Activated CD8-positive, alpha-beta memory T cell treated with anti-CD3 and anti-CD28 coated beads, Interleukin-2, amount 50 U/mL, for 24 hours (primary cell): ENCODE measurements at regions not wholly inside any gene's neighbourhood (a gene's known extent, or its start where the extent isn't known, plus 50 kb on each side); places are given as distances from the start of the nearest gene placed in this dataset.

Experiments
- DNase-seq: peaks from one replicate; pipeline ENCODE4 v3.0.0-alpha.2; 2020; ENCODE audit errors: extremely low read depth

DNA sequence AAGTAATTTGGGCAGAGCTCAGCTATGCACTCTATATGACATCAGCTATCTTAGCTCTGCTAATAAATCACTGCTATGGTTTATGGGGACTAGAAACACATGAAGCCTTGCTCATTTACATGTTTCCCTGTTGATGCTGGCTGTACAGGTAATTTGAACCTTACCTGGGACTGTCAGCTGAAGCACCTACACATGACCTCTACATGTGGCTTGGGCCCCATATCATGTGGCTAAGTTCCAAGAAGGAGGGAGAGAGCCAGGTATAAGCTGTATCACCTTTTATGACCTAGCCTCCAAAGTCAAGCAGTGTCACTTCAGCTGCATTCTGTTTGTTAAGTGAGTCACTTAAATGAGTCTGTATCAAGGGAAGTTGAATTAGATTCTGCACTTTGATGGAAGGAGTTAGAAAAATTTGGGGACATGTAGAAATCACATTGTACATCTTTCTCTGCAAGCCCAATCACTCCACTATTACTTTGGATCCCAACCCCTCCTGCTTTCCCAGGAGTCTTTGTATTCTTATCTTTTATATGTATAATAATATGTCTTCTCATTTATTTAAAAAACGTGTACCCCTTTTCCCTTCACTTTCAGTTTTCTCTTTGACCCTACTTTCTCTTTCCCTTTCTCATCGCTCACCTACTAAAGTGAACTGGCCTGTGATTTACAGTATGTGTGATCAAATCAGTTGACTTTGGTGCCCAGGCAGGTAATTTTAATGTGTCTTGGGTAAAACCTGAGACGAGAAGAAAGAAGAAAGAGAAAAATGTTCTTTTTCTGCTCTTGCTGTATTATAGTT lies 53.4 kb upstream of the PRKACB start:
- no peak for DNase-seq

DNA sequence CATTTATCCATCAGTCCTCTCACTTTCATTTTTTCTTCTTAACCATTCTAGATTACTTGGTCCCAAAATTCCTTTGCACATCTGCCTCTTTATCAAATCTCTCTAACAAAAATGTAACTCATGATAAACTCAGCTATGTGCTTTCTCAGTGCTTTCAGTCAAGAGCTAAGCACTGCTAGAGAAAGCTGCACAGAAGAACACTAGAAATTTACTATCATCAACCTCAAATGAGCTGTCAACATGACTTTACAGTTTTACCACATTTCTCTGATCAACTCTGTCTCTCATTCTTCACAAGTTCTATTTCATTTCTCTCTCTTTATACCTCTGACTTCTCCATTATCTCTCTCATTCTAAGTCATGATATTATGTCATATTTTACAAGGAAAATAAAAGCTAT lies 54.2 kb upstream of the PRKACB start:
- no peak for DNase-seq

DNA sequence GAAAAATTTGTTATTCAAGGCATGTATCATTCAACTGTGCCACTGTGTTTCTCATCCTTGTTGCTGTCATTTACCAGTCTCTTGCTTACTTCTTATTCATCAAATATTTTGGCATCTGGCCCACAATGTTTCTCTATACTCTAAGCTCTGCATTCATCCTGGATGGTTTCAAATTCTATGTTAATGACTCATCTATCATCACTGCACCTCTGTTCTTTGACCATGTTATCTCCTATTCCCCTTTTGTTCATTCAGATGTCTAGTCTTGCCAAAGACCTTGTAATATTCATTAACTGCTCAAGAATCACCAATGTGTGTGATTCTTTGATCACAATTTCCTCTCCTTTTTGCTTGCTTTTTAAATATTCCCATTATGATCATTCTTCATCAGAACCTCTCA lies 54.6 kb upstream of the PRKACB start:
- no peak for DNase-seq

DNA sequence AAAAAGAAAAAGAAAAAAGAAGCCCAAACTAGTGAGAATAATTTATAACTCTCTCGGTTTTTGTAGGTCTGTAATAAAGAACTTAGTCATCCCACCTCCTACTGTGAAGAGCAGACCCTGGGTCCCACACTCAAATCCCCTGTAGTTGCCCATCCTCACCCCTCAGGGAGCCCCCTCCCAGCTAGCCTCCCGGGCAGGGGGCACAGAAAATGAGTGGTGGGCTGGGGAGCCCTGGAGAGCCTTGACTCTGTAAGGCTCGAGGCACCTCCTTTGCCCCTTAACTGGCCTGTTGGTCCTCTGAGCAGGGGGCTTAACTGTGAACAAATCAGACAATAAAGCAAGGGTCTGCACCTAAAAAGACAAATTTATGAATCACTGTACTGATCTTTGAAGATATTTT lies 57.5 kb upstream of the PRKACB start:
- no peak for DNase-seq

DNA sequence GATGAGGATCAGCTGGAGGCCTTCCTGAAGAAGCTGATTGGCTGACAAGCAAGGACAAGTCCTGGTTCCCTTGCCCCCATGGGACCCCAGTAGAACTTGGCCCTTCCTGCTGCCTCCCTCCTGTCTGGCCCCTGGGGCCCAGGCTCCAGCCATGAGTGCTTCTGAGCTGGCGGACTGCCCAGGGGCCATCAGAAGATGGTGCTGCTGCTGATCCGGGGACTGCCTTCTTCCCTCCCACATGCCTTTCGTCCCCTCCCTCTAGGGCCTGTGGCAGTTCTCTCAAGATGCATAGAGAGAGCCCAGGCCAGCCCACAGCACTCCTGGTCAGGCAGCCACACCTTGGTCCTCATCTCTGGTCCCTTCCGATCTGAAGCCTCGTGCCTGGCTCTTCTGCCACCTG lies 57.9 kb upstream of the PRKACB start:
- DNase-seq: no peak

DNA sequence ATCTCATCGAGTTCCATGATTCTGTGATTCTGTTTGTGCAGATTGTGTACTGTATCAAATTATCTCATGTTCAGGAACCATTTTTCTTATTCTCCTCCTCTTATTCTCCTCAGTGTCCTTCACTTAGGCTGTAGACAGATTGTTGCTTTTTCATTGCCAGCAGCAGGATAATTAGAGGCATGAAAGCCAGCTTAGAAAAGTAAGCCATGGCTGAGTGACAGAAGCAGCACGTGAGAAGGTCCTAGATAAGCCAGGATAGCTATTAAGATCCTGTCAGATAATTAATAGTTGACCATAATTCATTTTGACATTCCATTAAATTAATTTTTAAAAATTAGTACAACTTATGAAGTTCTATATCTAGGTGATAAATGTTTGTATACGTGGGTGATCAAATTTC lies 60.8 kb upstream of the PRKACB start:
- DNase-seq: no peak

DNA sequence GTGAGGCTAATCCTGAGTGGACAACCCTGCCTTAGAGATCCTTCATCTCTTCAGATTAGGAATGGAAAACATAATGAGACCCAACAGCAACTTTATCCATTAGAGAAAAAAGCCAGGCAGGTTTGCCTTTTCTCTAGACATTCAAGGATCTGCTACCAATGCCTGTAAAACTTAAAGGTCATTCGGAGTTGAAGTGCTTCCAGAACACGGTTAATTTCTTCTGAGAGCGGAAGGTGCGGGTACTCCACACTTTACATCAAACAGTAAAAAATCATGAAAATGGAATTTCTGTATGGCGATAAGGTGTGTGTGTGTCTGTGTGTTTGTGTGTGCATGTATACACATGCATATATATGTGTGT lies 65.2 kb upstream of the PRKACB start:
- DNase-seq: no peak

DNA sequence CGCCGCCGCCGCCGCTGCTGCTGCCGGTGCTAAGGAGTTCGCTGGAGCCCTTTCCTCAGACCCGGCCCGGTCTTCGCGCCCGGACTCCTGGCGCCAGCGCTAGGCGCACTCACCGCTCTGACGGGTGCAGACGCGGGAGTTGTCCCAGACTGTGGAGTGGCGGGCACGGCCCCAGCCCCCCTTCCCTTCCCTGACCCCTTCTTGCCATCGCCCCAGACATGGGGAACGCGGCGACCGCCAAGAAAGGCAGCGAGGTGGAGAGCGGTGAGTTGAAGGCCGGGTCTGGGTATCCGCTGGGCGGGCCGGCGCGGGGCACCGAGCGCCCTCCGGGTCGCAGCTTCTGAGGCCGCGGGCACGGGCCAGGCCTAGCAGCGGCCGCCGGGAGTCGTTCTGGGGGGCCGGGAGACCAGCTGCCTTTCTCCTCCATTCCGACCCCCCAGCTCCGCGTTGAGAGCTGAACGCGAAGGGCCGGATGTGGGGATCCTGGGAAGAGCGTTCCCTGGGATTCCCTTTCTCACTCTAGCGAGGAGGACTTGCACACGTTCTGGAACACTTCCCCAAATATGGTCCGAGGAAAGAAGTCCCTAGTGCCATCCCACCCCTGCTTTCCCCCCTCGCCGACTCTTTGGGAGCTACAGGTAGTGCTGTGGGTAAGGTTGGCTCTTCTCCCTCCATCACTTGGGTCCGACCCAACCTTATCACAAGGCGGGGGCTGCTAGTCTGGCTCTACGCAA lies 65.8 kb upstream of the PRKACB start:
- no peak for DNase-seq

DNA sequence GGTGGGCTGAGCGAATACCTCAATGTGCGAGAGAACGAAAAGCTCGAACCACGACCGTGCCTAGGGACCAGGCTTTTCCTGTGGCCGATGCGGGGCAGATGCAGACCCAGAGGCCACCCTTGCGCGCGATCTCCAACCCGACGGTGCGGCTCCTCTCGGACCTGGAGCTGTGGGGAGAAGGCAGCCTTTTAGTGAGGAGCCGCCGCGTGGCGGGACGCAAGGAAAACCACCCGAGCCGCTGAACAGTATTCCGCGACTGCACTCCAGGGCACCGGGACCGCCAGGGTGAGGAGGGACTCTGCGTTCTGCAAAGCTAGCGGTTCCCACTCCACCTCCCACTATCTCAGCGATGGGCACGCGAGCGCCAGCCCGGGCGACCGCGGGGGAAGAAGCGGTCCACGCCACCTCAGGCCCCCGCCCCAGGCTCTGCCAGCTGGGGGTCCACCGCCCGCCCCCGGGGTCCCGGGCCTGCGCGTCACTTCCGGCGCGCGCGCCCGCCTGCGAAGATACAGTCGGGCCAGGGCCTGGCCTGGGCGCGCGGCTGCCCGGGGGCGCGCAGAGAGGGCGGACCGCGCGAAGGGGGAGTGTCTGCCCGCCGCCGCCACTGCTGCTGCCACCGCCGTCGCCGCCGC lies 66.5 kb upstream of the PRKACB start:
- peak; percentile 47 for DNase-seq

DNA sequence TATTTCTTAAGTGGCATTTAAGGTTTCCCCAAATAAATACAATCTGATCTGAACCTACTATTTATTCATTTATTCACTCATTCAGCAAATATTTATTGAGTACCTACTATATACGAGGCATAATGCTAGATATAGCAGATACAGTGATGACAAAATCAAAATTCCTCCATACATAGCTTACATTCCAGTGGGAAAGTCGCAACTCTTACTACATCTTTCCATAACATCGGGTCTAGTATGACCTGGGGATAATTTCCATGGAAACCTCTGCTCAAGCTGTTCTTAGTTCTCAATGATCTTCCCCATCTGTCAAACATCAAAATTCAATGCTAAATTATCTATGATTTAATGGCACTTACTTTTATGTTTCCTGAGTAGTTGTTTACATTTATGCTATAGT lies 70.8 kb upstream of the PRKACB start:
- DNase-seq: no peak

DNA sequence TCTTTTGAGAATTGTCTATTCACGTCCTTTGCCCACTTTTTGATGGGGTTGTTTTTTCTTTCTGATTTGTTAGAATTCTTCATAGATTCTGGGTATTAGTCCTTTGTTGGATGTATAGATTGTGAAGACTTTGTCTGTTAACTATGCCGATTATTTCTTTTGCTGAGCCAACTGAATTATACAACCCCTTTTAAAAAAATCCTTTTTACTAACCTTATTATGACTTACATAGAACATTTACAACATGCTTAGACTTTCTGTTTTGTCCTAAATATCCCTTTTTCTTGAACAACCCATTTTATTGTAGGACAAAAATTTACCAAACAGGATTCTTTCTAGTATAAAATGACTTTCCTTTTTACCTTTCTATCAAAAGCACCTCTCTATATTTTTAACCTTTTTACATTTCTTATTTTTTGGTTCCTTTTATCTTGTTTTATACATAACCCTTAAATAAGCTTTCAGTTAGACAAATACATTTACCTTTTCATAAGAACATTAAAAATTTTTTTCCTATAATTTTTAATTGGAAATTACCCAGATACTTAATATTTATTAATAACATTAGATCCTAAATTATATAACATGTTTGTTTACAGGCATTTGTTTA lies 70.4 kb upstream of the TTLL7 start:
- DNase-seq: no peak

DNA sequence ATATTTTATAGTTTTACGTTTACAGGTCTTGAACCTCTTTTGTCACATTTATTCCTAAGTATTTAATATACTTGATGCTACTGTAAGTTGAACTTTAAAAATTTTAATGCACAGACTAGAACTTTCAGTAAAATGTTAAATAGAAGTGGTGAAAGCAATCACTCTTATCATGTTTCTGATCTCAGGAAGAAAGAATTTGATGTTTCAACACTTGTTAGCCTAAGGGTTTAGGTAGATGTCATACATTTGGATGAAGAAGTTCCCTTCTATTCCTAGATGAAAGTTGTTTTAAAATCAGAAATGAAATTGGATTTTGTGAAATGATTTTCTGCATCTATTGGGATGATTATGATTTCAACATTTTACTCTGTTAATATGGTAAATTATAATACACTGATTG lies 63.6 kb upstream of the TTLL7 start:
- DNase-seq: no peak

DNA sequence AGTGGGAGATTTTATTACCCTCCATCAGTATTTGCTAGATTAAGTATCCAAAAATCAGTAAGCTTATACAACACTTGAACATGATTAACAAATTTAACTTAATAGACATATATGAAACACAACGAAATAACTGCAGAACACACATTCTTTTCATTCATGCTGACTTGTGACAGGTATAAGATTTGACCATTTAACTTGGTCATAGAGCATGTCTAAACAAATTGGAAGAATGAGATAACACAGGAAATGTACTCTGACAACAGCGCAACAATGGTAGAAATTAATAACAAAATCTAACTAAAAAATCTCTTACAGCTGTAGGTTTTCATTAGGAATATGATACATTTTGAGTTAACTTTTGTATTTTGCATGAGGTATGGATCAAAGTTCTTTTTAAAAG lies 62.4 kb upstream of the TTLL7 start:
- DNase-seq: no peak

DNA sequence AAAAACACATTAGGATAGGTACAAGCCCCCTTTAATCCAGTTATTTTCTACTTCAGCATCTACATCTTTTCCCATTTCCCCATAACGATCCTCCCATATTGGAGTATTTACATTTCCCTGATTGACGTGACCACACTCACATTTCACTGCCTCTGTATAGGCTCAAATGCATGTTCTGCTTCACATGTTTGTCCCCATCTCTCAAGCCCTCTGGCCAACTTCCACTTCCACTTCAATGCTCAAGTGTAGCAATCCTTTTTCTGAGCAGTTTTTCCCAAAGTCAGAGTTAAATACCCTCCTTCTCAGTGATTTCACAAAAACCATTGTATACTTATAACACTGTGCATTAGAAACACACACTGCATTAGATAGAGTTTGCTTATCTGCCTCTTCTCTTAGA lies 61.8 kb upstream of the TTLL7 start:
- no peak for DNase-seq

DNA sequence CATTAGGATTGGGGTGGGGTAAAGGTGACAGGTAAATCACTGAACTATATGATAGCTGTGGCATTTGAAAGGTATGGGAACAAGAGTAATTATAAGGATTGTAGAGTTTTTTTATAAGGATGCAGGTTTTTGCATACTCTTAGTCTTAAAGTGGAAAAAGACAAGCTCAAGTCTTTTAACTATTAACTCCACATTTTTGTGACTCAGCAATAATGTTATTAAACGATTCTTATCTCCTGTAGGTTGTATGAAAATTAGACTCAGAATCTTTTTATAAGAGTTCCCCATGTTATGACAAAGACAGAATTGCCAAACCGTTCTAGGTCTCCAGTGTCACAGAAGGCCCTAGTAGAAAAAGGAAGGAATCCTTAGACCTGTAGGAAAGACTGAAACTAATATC lies 49.9 kb upstream of the TTLL7 start:
- DNase-seq: no peak
